Nephron progenitor cell (in vitro differentiated cells): ENCODE measurements at regions not wholly inside any gene's neighbourhood (a gene's known extent, or its start where the extent isn't known, plus 50 kb on each side); places are given as distances from the start of the nearest gene placed in this dataset.

Source experiments
- DNase-seq: peaks from one replicate; pipeline ENCODE4 v3.0.0; 2021
- H3K27ac Mint-ChIP-seq: 2 replicates; pipeline ENCODE4 v1.8.0; 2021; ENCODE audit warnings: mild to moderate bottlenecking, moderate library complexity, mixed read lengths
- H3K27me3 Mint-ChIP-seq: 2 replicates; pipeline ENCODE4 v1.8.0; 2021; ENCODE audit warnings: mild to moderate bottlenecking, low read depth, mixed read lengths; ENCODE audit not compliant: poor library complexity
- H3K36me3 Mint-ChIP-seq: 2 replicates; pipeline ENCODE4 v1.8.0; 2021; ENCODE audit warnings: low read depth, mixed read lengths
- H3K4me1 Mint-ChIP-seq: 2 replicates; pipeline ENCODE4 v1.8.0; 2021; ENCODE audit warnings: mixed read lengths
- H3K4me3 Mint-ChIP-seq: 2 replicates; pipeline ENCODE4 v1.8.0; 2021; ENCODE audit warnings: mild to moderate bottlenecking, moderate library complexity, mixed read lengths
- H3K9me3 Mint-ChIP-seq: 2 replicates; pipeline ENCODE4 v1.8.0; 2021; ENCODE audit warnings: mild to moderate bottlenecking, moderate library complexity, mixed read lengths
- CTCF ChIP-seq: fragments of 200-600 bp; sonication (generic); IDR thresholded peaks from 2 replicates; pipeline ENCODE4 v1.5.0; 2021; ENCODE audit warnings: antibody characterized with exemption

DNA sequence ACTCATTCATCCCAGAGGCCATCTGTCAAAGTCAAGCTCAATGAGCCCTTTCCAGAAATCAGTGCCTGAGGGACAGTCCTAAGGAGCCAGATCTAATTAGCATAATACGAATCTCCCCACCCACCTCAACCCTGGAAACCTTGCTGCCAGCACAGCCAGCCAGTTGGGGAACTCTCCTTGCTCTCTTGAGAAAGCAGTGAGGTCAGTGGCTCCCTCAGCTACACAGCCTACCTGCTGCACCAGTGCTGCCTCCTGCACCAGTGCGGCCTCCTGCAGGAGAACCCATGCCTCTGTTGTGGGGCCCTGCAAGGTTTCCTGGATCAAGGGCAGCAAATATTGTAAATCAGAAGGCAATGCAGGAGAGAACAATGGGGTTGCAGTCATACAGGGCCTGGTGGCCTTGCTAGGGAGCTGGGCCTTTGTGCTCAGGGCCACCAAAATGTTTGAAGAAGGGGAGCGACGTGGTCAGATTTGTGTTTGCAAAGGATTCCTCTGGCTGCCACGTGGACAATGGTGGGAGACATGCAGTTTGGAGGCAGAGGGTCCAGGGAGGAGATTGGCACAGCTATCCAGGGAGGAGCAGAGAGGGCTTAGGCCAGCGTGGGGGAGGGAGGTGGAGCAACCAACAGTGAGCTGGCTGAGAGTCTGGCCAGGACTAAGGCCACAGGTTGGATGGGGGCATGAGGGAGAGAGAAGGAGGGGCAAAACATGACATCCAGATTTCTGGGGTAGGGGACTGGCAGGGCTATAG is 124.3 kb upstream of the MAMLD1 start:
- Mint-ChIP-seq H3K27me3 (no peaks in the 10 kb centered on the region), H3K27ac (no peak overlapping the region), H3K4me3 (no peak overlapping the region), H3K36me3 (no peaks in the 10 kb centered on the region), H3K4me1 (no peaks in the 10 kb centered on the region), H3K9me3 (peaks cover 28% of the 10 kb centered on the region)
- DNase-seq = no peak
- no peak for TF ChIP-seq CTCF

- Mint-ChIP-seq H3K27ac (no peak overlapping the region), H3K27me3 (no peaks in the 10 kb centered on the region), H3K4me1 (no peaks in the 10 kb centered on the region), H3K36me3 (no peaks in the 10 kb centered on the region), H3K4me3 (no peak overlapping the region), H3K9me3 (peaks cover 36% of the 10 kb centered on the region)
- TF ChIP-seq CTCF = no peak
- DNase-seq = no peak
Measured at GRCh38 chrX:150239946-150240642, 123.0 kb upstream of the MAMLD1 start.

GRCh38 chrX:150240643-150240970 is 122.5 kb upstream of the MAMLD1 start:
- no peak overlapping the region for H3K27ac Mint-ChIP-seq
- H3K27me3 Mint-ChIP-seq = no peaks in the 10 kb centered on the region
- H3K9me3 Mint-ChIP-seq = peaks cover 40% of the 10 kb centered on the region
- TF ChIP-seq CTCF = no peak
- DNase-seq = no peak
- no peaks in the 10 kb centered on the region for H3K4me1 Mint-ChIP-seq
- no peaks in the 10 kb centered on the region for H3K36me3 Mint-ChIP-seq
- H3K4me3 Mint-ChIP-seq = no peak overlapping the region

GRCh38 chrX:150253959-150254620 is 109.0 kb upstream of the MAMLD1 start:
- no peak for DNase-seq

GRCh38 chrX:150254909-150255308 is 108.2 kb upstream of the MAMLD1 start:
- no peak for DNase-seq
- Mint-ChIP-seq H3K36me3 (no peaks in the 10 kb centered on the region), H3K4me3 (no peak overlapping the region), H3K27me3 (no peaks in the 10 kb centered on the region), H3K27ac (no peak overlapping the region), H3K9me3 (peaks cover 53% of the 10 kb centered on the region), H3K4me1 (peaks cover 11% of the 10 kb centered on the region)
- no peak for TF ChIP-seq CTCF

More at GRCh38 chrX:150253959-150254620, 109.0 kb upstream of the MAMLD1 start:
- Mint-ChIP-seq H3K27ac (no peak overlapping the region), H3K4me3 (no peak overlapping the region), H3K27me3 (no peaks in the 10 kb centered on the region), H3K4me1 (peaks cover 6% of the 10 kb centered on the region), H3K9me3 (peaks cover 52% of the 10 kb centered on the region), H3K36me3 (no peaks in the 10 kb centered on the region)
- TF ChIP-seq CTCF = no peak
